ENCODE measurements at regions not wholly inside any gene's neighbourhood (a gene's known extent, or its start where the extent isn't known, plus 50 kb on each side); places are given as distances from the start of the nearest gene placed in this dataset.

- TF ChIP-seq CTCF (IDR thresholded peaks at IDR 0.05; ENCODE audit: unreplicated experiment in 3 of 3): no peak
- no peaks in the 10 kb centered on the region for H3K27me3 Mint-ChIP-seq (ENCODE audit: low read depth)
- peaks cover 27% of the 10 kb centered on the region for H3K36me3 Mint-ChIP-seq (ENCODE audit: low read depth)
- peaks cover 36% of the 10 kb centered on the region for H3K4me1 Mint-ChIP-seq
- H3K4me3 Mint-ChIP-seq: no peak overlapping the region
- H3K9me3 Mint-ChIP-seq: no peaks in the 10 kb centered on the region
- H3K27ac Mint-ChIP-seq: no peak overlapping the region
These were observed 64.5 kb downstream of the C9orf152 start for GRCh38 chr9:110143485-110143884.

GRCh38 chr9:110143950-110144545, 63.9 kb downstream of the C9orf152 start:
- no peak overlapping the region for H3K27ac Mint-ChIP-seq
- H3K4me3 Mint-ChIP-seq: no peak overlapping the region
- no peaks in the 10 kb centered on the region for H3K9me3 Mint-ChIP-seq
- TF ChIP-seq CTCF (IDR thresholded peaks at IDR 0.05; ENCODE audit: unreplicated experiment in 3 of 3): no peak
- no peaks in the 10 kb centered on the region for H3K27me3 Mint-ChIP-seq (ENCODE audit: low read depth)
- H3K36me3 Mint-ChIP-seq (ENCODE audit: low read depth): peaks cover 22% of the 10 kb centered on the region
- peaks cover 34% of the 10 kb centered on the region for H3K4me1 Mint-ChIP-seq

GRCh38 chr9:110146373-110146772, 61.6 kb downstream of the C9orf152 start:
- peaks cover 18% of the 10 kb centered on the region for H3K36me3 Mint-ChIP-seq (ENCODE audit: low read depth)

GRCh38 chr9:110148384-110148783, 59.6 kb downstream of the C9orf152 start:
- Mint-ChIP-seq H3K9me3 (peaks cover 5% of the 10 kb centered on the region), H3K27ac (peak overlapping the region in 1 of 3 experiments; percentile 12), H3K36me3 (ENCODE audit: low read depth) (peaks cover 18% of the 10 kb centered on the region), H3K4me1 (peaks cover 17% of the 10 kb centered on the region), H3K4me3 (no peak overlapping the region), H3K27me3 (ENCODE audit: low read depth) (no peaks in the 10 kb centered on the region)
- no peak for TF ChIP-seq CTCF (IDR thresholded peaks at IDR 0.05; ENCODE audit: unreplicated experiment in 3 of 3)

More at GRCh38 chr9:110146373-110146772, 61.6 kb downstream of the C9orf152 start:
- H3K27me3 Mint-ChIP-seq (ENCODE audit: low read depth): no peaks in the 10 kb centered on the region
- H3K9me3 Mint-ChIP-seq: peaks cover 5% of the 10 kb centered on the region
- TF ChIP-seq CTCF (IDR thresholded peaks at IDR 0.05; ENCODE audit: unreplicated experiment in 3 of 3): no peak
- H3K4me3 Mint-ChIP-seq: no peak overlapping the region
- H3K27ac Mint-ChIP-seq: no peak overlapping the region
- peaks cover 26% of the 10 kb centered on the region for H3K4me1 Mint-ChIP-seq

- H3K9me3 Mint-ChIP-seq: peaks cover 5% of the 10 kb centered on the region
- H3K4me1 Mint-ChIP-seq: peaks cover 17% of the 10 kb centered on the region
- no peak overlapping the region for H3K4me3 Mint-ChIP-seq
- no peak overlapping the region for H3K27ac Mint-ChIP-seq
- H3K36me3 Mint-ChIP-seq (ENCODE audit: low read depth): peaks cover 18% of the 10 kb centered on the region
- TF ChIP-seq CTCF (IDR thresholded peaks at IDR 0.05; ENCODE audit: unreplicated experiment in 3 of 3): no peak
- no peaks in the 10 kb centered on the region for H3K27me3 Mint-ChIP-seq (ENCODE audit: low read depth)
These were observed 59.1 kb downstream of the C9orf152 start for GRCh38 chr9:110148891-110149290.
